ENCODE measurements at regions not wholly inside any gene's neighbourhood (a gene's known extent, or its start where the extent isn't known, plus 50 kb on each side); places are given as distances from the start of the nearest gene placed in this dataset.

DNA sequence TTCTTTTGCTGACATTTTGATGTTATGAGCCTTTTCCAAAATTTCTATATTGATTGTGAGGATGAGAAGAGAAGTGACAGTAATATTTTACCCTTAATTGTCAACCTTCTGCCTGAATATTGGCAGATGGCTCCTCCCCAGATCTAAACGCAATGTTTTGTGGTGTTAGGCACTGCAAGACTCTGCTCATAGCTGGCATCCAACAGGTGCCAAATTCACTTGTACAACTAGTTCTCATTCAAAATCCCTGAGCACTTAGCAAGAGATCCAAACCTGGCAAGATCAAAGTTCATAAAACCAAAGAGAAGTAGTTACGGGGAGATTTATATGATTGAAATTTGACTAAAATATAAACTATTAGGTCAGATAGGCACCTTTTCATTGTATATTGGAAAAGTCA, 901.7 kb upstream of the INTU start:
- TF ChIP-seq POLR2A (IDR thresholded peaks at IDR 0.05) (no peak), EP300 (IDR thresholded peaks at IDR 0.05) (no peak)
- TF ChIP-seq, protein P1, sequence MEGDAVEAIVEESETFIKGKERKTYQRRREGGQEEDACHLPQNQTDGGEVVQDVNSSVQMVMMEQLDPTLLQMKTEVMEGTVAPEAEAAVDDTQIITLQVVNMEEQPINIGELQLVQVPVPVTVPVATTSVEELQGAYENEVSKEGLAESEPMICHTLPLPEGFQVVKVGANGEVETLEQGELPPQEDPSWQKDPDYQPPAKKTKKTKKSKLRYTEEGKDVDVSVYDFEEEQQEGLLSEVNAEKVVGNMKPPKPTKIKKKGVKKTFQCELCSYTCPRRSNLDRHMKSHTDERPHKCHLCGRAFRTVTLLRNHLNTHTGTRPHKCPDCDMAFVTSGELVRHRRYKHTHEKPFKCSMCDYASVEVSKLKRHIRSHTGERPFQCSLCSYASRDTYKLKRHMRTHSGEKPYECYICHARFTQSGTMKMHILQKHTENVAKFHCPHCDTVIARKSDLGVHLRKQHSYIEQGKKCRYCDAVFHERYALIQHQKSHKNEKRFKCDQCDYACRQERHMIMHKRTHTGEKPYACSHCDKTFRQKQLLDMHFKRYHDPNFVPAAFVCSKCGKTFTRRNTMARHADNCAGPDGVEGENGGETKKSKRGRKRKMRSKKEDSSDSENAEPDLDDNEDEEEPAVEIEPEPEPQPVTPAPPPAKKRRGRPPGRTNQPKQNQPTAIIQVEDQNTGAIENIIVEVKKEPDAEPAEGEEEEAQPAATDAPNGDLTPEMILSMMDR (IDR thresholded peaks at IDR 0.05) = no peak
